PC-9 (cell line): ENCODE measurements at regions not wholly inside any gene's neighbourhood (a gene's known extent, or its start where the extent isn't known, plus 50 kb on each side); places are given as distances from the start of the nearest gene placed in this dataset.

Source experiments
- CTCF ChIP-seq: fragments of 200-600 bp; sonication (generic); conservative IDR thresholded peaks from 2 replicates; pipeline ENCODE4 v1.6.1; 2017; ENCODE audit warnings: mixed run types, antibody characterized with exemption, mild to moderate bottlenecking, moderate library complexity
- EZH2 ChIP-seq: fragments of 200-600 bp; sonication (generic); IDR thresholded peaks from 2 replicates; pipeline ENCODE4 v1.8.0; 2017; ENCODE audit warnings: antibody characterized with exemption, low read depth

GRCh38 chr4:133903029-133903428 lies 298.6 kb downstream of the PABPC4L start:
- TF ChIP-seq CTCF (no peak), EZH2 (no peak)
